NCI-H1436 treated with DMSO at 0.1 percent for 48 hours (cell line): ENCODE measurements at regions not wholly inside any gene's neighbourhood (a gene's known extent, or its start where the extent isn't known, plus 50 kb on each side); places are given as distances from the start of the nearest gene placed in this dataset.
"Not testable (repeated sequence)": the region's sequence is repeated elsewhere in the genome, so short reads cannot be mapped to it uniquely, and the experiment has no call there.

Experiments
- DNase-seq: peaks from one replicate; lab custom pipeline; 2025; lab: John Stamatoyannopoulos, UW

- no peak for DNase-seq
Measured at GRCh38 chr12:75792687-75793086, 238.9 kb downstream of the PHLDA1 start.

- DNase-seq = no peak
Measured at GRCh38 chr12:75790219-75790618, 241.4 kb downstream of the PHLDA1 start.

- DNase-seq = not testable (repeated sequence)
Measured at GRCh38 chr12:75787146-75787545, 244.4 kb downstream of the PHLDA1 start.

GRCh38 chr12:75786070-75786469, 245.5 kb downstream of the PHLDA1 start:
- no peak for DNase-seq

- no peak for DNase-seq
Measured at GRCh38 chr12:75784591-75784990, 247.0 kb downstream of the PHLDA1 start.

- DNase-seq = no peak
Measured at GRCh38 chr12:75783093-75783877, 248.3 kb downstream of the PHLDA1 start.

GRCh38 chr12:75782069-75782581, 249.5 kb downstream of the PHLDA1 start:
- DNase-seq = no peak

GRCh38 chr12:75781532-75782046, 250.0 kb downstream of the PHLDA1 start:
- no peak for DNase-seq

- no peak for DNase-seq
Measured at GRCh38 chr12:75779891-75780496, 251.6 kb downstream of the PHLDA1 start.

GRCh38 chr12:75774261-75775052, 257.1 kb downstream of the PHLDA1 start:
- no peak for DNase-seq

GRCh38 chr12:75773377-75773776, 258.2 kb downstream of the PHLDA1 start:
- DNase-seq = no peak

- DNase-seq = no peak
Measured at GRCh38 chr12:75771023-75771422, 259.6 kb upstream of the KRR1 start.

- no peak for DNase-seq
Measured at GRCh38 chr12:75767957-75768356, 256.5 kb upstream of the KRR1 start.

- DNase-seq = no peak
Measured at GRCh38 chr12:75766263-75767160, 255.1 kb upstream of the KRR1 start.

- DNase-seq = no peak
Measured at GRCh38 chr12:75765170-75766059, 254.0 kb upstream of the KRR1 start.

GRCh38 chr12:75764091-75764841, 252.9 kb upstream of the KRR1 start:
- DNase-seq = no peak

- no peak for DNase-seq
Measured at GRCh38 chr12:75760573-75761294, 249.3 kb upstream of the KRR1 start.

- no peak for DNase-seq
Measured at GRCh38 chr12:75759842-75760572, 248.6 kb upstream of the KRR1 start.
